H1 (cell line): ENCODE measurements at regions not wholly inside any gene's neighbourhood (a gene's known extent, or its start where the extent isn't known, plus 50 kb on each side); places are given as distances from the start of the nearest gene placed in this dataset.

Source experiments
- CTCF ChIA-PET: fragments of 300-600 bp; sonication (Branson Sonifier 250); formaldehyde crosslinking; loops from one replicate; lab custom pipeline; 2021; ENCODE audit not compliant: partially characterized antibody; lab: Charles Lee
- POLR2A ChIA-PET: fragments of 300-600 bp; sonication (Branson Sonifier 250); formaldehyde crosslinking; loops from one replicate; lab custom pipeline; 2021; ENCODE audit warnings: inconsistent platforms; ENCODE audit not compliant: partially characterized antibody; lab: Charles Lee
- DNase-seq, 2 experiments: peaks; one replicate each; pipeline versions ENCODE4 v3.0.0 to v3.0.0-alpha.2; 2010 to 2022; ENCODE audit warnings: low spot score in 2 of 2, low read depth in 1 of 2, mixed read lengths in 1 of 2
- FAIRE-seq: peaks from 2 replicates; lab custom pipeline; 2011; peaks lifted over from hg19 to GRCh38; lab: Jason Lieb, UNC
- H2AFZ ChIP-seq: 2 replicates; pipeline ENCODE4 v1.8.1; 2012; ENCODE audit warnings: low read length, inconsistent platforms
- H2AK5ac ChIP-seq: 2 replicates; pipeline ENCODE4 v1.6.1; 2013; ENCODE audit warnings: low read depth, low read length
- H2BK120ac ChIP-seq: replicated peaks from 2 replicates; pipeline ENCODE3; 2013; ENCODE audit warnings: low read depth, low read length, inconsistent platforms
- H2BK12ac ChIP-seq: 2 replicates; pipeline ENCODE4 v1.6.1; 2013; ENCODE audit warnings: low read depth, low read length
- H2BK15ac ChIP-seq: 2 replicates; pipeline ENCODE4 v1.6.1; 2013; ENCODE audit warnings: low read length
- H2BK20ac ChIP-seq: 2 replicates; pipeline ENCODE4 v1.6.1; 2013; ENCODE audit warnings: low read length
- H2BK5ac ChIP-seq: 2 replicates; pipeline ENCODE4 v1.6.1; 2013; ENCODE audit warnings: low read depth, low read length
- H3K14ac ChIP-seq: 2 replicates; pipeline ENCODE4 v1.6.1; 2013; ENCODE audit warnings: inconsistent platforms; ENCODE audit not compliant: insufficient read length
- H3K18ac ChIP-seq: 2 replicates; pipeline ENCODE4 v1.6.1; 2013; ENCODE audit warnings: low read length; ENCODE audit errors: extremely low read depth
- H3K23ac ChIP-seq: 2 replicates; pipeline ENCODE4 v1.6.1; 2013; ENCODE audit warnings: inconsistent platforms; ENCODE audit not compliant: insufficient read length
- H3K23me2 ChIP-seq: 2 replicates; pipeline ENCODE4 v1.6.1; 2013; ENCODE audit warnings: low read depth, low read length
- H3K27ac ChIP-seq: 2 replicates; pipeline ENCODE4 v1.6.1; 2011; ENCODE audit warnings: low read depth, low read length, inconsistent platforms
- H3K27me3 ChIP-seq, 4 experiments: replicated peaks in 1 of 4; 1 replicate in 1 of 4; 2 replicates in 3 of 4; pipeline versions ENCODE4 v1.6.1 to v1.8.1; 2011 to 2013; ENCODE audit warnings: low read length in 3 of 4, mild to moderate bottlenecking in 3 of 4, inconsistent platforms in 2 of 4, mixed read lengths in 2 of 4, moderate library complexity in 1 of 4; ENCODE audit not compliant: control insufficient read depth in 3 of 4, insufficient read depth in 3 of 4; ENCODE audit errors: extremely low read depth in 1 of 4
- H3K36me3 ChIP-seq, 4 experiments: 2 replicates each; pipeline versions ENCODE4 v1.6.1 to v1.8.1; 2011 to 2013; ENCODE audit warnings: mild to moderate bottlenecking in 4 of 4, low read length in 3 of 4, moderate library complexity in 2 of 4, control low read depth in 1 of 4, inconsistent platforms in 1 of 4; ENCODE audit not compliant: insufficient read depth in 4 of 4, control insufficient read depth in 2 of 4
- H3K4ac ChIP-seq: replicated peaks from 2 replicates; pipeline ENCODE3; 2013; ENCODE audit warnings: low read length, low read depth, mixed read lengths, inconsistent platforms; ENCODE audit not compliant: insufficient read length
- H3K4me1 ChIP-seq, 4 experiments: replicated peaks in 1 of 4; 1 replicate in 1 of 4; 2 replicates in 3 of 4; pipeline versions ENCODE4 v1.6.1 to v1.8.1; 2011 to 2013; ENCODE audit warnings: low read length in 3 of 4, inconsistent platforms in 2 of 4, mixed read lengths in 1 of 4; ENCODE audit not compliant: insufficient read depth in 4 of 4, control insufficient read depth in 3 of 4
- H3K4me2 ChIP-seq, 2 experiments: 2 replicates each; pipeline versions ENCODE4 v1.6.1 to v1.8.1; 2011 to 2013; ENCODE audit warnings: low read depth in 2 of 2, low read length in 2 of 2, control low read depth in 1 of 2, inconsistent platforms in 1 of 2, mild to moderate bottlenecking in 1 of 2; ENCODE audit not compliant: insufficient read depth in 1 of 2
- H3K4me3 ChIP-seq, 4 experiments: fragments of 200-600, 300-600 bp in 1 of 4; sonication (generic), shearing (Covaris generic), sonication (Bioruptor Twin) in 1 of 4; 2 replicates each; pipeline versions ENCODE4 v1.5.1 to v1.8.1; 2011 to 2016; ENCODE audit warnings: low read length in 4 of 4, low read depth in 3 of 4, control low read depth in 2 of 4, inconsistent platforms in 2 of 4, mild to moderate bottlenecking in 2 of 4, mixed read lengths in 1 of 4, moderate library complexity in 1 of 4; ENCODE audit not compliant: insufficient read depth in 2 of 4; ENCODE audit errors: extremely low read depth in 1 of 4
- H3K56ac ChIP-seq: replicated peaks from 2 replicates; pipeline ENCODE3; 2013; ENCODE audit warnings: low read depth, mild to moderate bottlenecking, mixed read lengths, low read length, inconsistent platforms; ENCODE audit not compliant: insufficient read length
- H3K79me1 ChIP-seq: 2 replicates; pipeline ENCODE4 v1.6.1; 2013; ENCODE audit warnings: low read depth, low read length, control low read depth
- H3K79me2 ChIP-seq, 2 experiments: 2 replicates each; pipeline versions ENCODE4 v1.6.1 to v1.8.1; 2012 to 2013; ENCODE audit warnings: low read length in 2 of 2, mild to moderate bottlenecking in 2 of 2, inconsistent platforms in 1 of 2; ENCODE audit not compliant: insufficient read depth in 2 of 2, control insufficient read depth in 1 of 2
- H3K9ac ChIP-seq, 4 experiments: replicated peaks in 1 of 4; 1 replicate in 1 of 4; 2 replicates in 3 of 4; pipeline versions ENCODE4 v1.6.1 to v1.8.1; 2011 to 2013; ENCODE audit warnings: low read depth in 3 of 4, low read length in 3 of 4, control low read depth in 2 of 4, mild to moderate bottlenecking in 2 of 4, moderate library complexity in 2 of 4, inconsistent platforms in 1 of 4; ENCODE audit errors: extremely low read depth in 1 of 4
- H3K9me3 ChIP-seq, 2 experiments: 2 replicates each; pipeline versions ENCODE4 v1.6.1 to v1.8.1; 2012 to 2013; ENCODE audit warnings: mild to moderate bottlenecking in 2 of 2, moderate library complexity in 2 of 2, control low read depth in 1 of 2, inconsistent platforms in 1 of 2, low read depth in 1 of 2, low read length in 1 of 2, mixed read lengths in 1 of 2; ENCODE audit not compliant: insufficient read depth in 2 of 2
- H4K20me1 ChIP-seq, 2 experiments: replicated peaks in 1 of 2; 2 replicates each; pipeline versions ENCODE3 to v1.8.1; 2011 to 2013; ENCODE audit warnings: inconsistent platforms in 2 of 2, low read length in 2 of 2, mild to moderate bottlenecking in 1 of 2; ENCODE audit not compliant: insufficient read depth in 2 of 2, control insufficient read depth in 1 of 2
- H4K5ac ChIP-seq: 2 replicates; pipeline ENCODE4 v1.6.1; 2013; ENCODE audit warnings: low read length, low read depth, mixed read lengths, inconsistent platforms; ENCODE audit not compliant: insufficient read length
- H4K8ac ChIP-seq: 2 replicates; pipeline ENCODE4 v1.8.0; 2013; ENCODE audit warnings: mild to moderate bottlenecking, moderate library complexity, low read length, inconsistent platforms; ENCODE audit not compliant: insufficient read depth; ENCODE audit errors: extremely low read depth
- H4K91ac ChIP-seq: replicated peaks from 2 replicates; pipeline ENCODE3; 2013; ENCODE audit warnings: low read length, mixed read lengths, inconsistent platforms; ENCODE audit not compliant: insufficient read length
- ASH2L ChIP-seq: fragments of 200-600, 300-600 bp; sonication (generic); IDR thresholded peaks from one replicate; pipeline ENCODE4 v1.7.1; 2017; ENCODE audit warnings: low read length
- ATF2 ChIP-seq: IDR thresholded peaks from 2 replicates; pipeline ENCODE4 v1.6.1; 2012; ENCODE audit warnings: low read length, inconsistent platforms
- CHD1 ChIP-seq: IDR thresholded peaks from 2 replicates; pipeline ENCODE4 v1.6.1; 2012; ENCODE audit warnings: low read depth, low read length, improper control_type of control experiment
- EZH2 ChIP-seq: fragments of 200-600 bp; sonication (generic); IDR thresholded peaks from 2 replicates; pipeline ENCODE4 v1.7.1; 2012; ENCODE audit warnings: low read depth, mild to moderate bottlenecking, moderate library complexity, low read length, inconsistent platforms; ENCODE audit not compliant: severe bottlenecking
- MAX ChIP-seq: IDR thresholded peaks from 2 replicates; pipeline ENCODE4 v1.6.1; 2012; ENCODE audit warnings: inconsistent platforms
- POLR2A ChIP-seq, 2 experiments: IDR thresholded peaks; 1 replicate in 1 of 2; 2 replicates in 1 of 2; pipeline ENCODE4 v1.6.1; 2011; ENCODE audit warnings: low read depth in 2 of 2, low read length in 2 of 2, mild to moderate bottlenecking in 2 of 2; ENCODE audit errors: control extremely low read depth in 1 of 2
- SP4 ChIP-seq: IDR thresholded peaks from 2 replicates; pipeline ENCODE4 v1.6.1; 2012; ENCODE audit warnings: low read length, inconsistent platforms
- TAF7 ChIP-seq: optimal IDR thresholded peaks from 2 replicates; pipeline ENCODE3; 2011; ENCODE audit warnings: low read depth, mild to moderate bottlenecking, inconsistent platforms, low read length, moderate library complexity, borderline replicate concordance
- WGBS, 2 experiments: shearing (Covaris generic) in 1 of 2; methylation state at CpG; one replicate each; pipeline versions ENCODE4 v1.1.6 to v1.1.7; 2013 to 2015; ENCODE audit warnings: low lambda C conversion rate in 2 of 2, mixed read lengths in 2 of 2, inconsistent platforms in 1 of 2, low coverage in 1 of 2, missing lambda C conversion rate in 1 of 2; ENCODE audit not compliant: insufficient replicate concordance in 2 of 2, insufficient coverage in 1 of 2, insufficient read length in 1 of 2; ENCODE audit errors: extremely low coverage in 1 of 2, missing lambda C conversion rate in 1 of 2; 5-methylcytosine and 5-hydroxymethylcytosine counted together

GRCh38 chr4:42331040-42331439 is 66.2 kb upstream of the SHISA3 start:
- no peaks in the 10 kb centered on the region for H3K36me3 ChIP-seq
- H3K23me2 ChIP-seq: no peaks in the 10 kb centered on the region
- H2BK5ac ChIP-seq: no peak overlapping the region
- no peak overlapping the region for H3K56ac ChIP-seq
- H2AFZ ChIP-seq: no peak overlapping the region
- H3K9ac ChIP-seq: no peak overlapping the region
- H2BK12ac ChIP-seq: no peak overlapping the region
- DNase-seq (no peak), FAIRE-seq (no peak)
- H2AK5ac ChIP-seq: no peak overlapping the region
- no peak overlapping the region for H3K14ac ChIP-seq
- no peaks in the 10 kb centered on the region for H3K79me2 ChIP-seq
- no peaks in the 10 kb centered on the region for H3K79me1 ChIP-seq
- H2BK120ac ChIP-seq: no peak overlapping the region
- H3K27me3 ChIP-seq: no peaks in the 10 kb centered on the region
- 82% methylated on average over 1 of the region's 1 CpG; no CpG with 5 or more reads in 1 of the 2 experiments for WGBS, 2 experiments
- TF ChIP-seq CHD1 (no peak), POLR2A (IDR thresholded peaks at IDR 0.05; ENCODE audit: control extremely low read depth in 1 of 2, low read depth in 2 of 2, low read length in 2 of 2) (no peak), MAX (no peak), ASH2L (no peak), EZH2 (no peak), SP4 (no peak), ATF2 (no peak), TAF7 (no peak)
- ChIA-PET POLR2A (no interaction called here), CTCF (interaction anchor here (0.8 to 5.0 kb wide), 4 partner anchors 14 to 189 kb away, joined by 3 to 22 read pairs (median 4); no protein-coding TSS in a partner anchor)
- no peak overlapping the region for H4K8ac ChIP-seq
- H2BK15ac ChIP-seq: no peak overlapping the region
- no peak overlapping the region for H3K4ac ChIP-seq
- no peaks in the 10 kb centered on the region for H3K4me1 ChIP-seq
- H4K20me1 ChIP-seq: no peaks in the 10 kb centered on the region
- H3K18ac ChIP-seq: no peak overlapping the region
- no peak overlapping the region for H3K4me3 ChIP-seq
- no peaks in the 10 kb centered on the region for H3K9me3 ChIP-seq
- H3K23ac ChIP-seq: no peak overlapping the region
- no peak overlapping the region for H4K5ac ChIP-seq
- no peak overlapping the region for H4K91ac ChIP-seq
- H3K4me2 ChIP-seq: no peak overlapping the region
- H2BK20ac ChIP-seq: no peak overlapping the region
- no peak overlapping the region for H3K27ac ChIP-seq
